Ammon's horn (tissue), 1 donor: ENCODE measurements at regions not wholly inside any gene's neighbourhood (a gene's known extent, or its start where the extent isn't known, plus 50 kb on each side); places are given as distances from the start of the nearest gene placed in this dataset.
"Not testable (repeated sequence)": the region's sequence is repeated elsewhere in the genome, so short reads cannot be mapped to it uniquely, and the experiment has no call there.

Experiments
- DNase-seq: peaks from one replicate; pipeline ENCODE4 v3.0.0-alpha.2; 2016; ENCODE audit warnings: low spot score

DNA sequence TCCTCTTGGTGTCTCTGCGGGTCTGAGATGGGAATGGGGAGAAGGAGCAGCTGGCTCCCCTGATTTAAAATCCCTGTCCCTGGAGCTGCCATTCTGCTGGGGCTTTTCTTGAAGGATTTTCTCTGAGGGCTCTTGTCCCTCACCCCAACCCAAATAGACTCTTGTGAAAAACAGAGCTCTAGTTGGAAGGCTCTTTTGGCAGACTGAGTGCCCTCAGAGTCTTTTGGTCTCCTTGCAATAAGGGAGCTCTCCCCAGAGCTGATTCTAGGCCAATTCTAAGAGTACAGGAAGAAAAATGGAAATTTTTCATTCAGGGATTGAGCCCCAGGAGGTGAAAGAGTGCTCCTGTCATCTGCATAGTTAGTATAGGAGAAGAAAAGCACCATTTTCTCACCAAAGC is 238.3 kb downstream of the COG6 start:
- no peak for DNase-seq

DNA sequence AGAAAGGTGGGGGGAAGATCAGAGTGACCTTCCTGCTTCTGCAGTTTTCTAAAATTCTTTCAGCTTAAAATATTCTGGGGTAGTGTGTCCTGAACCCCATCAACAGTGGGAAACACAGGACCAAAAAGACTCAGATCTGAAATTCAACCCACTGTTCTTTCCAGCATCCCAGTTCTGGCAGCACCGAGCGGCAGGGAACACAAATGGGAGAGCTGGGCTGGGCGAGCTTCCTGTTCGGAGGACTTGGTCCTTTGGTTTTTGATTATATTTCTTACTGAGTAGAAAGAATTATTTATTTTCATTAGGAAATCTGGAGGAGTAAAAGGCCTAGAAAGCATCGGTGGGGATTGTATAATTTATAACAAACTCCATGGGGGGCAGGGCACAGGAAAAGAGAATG is 239.1 kb downstream of the COG6 start:
- DNase-seq, result no peak

GRCh38 chr13:39895254-39895653 is 239.8 kb downstream of the COG6 start:
- no peak for DNase-seq

DNA sequence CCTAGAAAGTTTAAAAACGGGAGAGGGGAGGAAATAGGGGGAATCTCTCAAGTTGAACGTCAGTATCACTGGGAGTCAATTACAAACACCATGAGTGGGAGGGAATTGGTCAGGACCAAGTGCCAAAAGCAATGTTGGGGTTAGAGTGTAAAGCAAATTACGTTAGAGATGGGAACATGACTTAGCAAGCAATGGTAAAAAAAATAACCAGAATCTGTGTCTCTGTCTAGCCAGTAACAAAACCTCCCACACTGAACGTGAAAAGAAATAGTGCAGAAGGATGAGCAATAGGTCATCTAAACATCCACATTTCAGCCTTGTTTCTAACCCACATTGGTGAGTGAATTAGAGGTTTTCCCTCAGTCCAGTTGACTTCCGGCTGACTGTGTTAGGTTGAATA is 242.2 kb downstream of the COG6 start:
- no peak for DNase-seq

DNA sequence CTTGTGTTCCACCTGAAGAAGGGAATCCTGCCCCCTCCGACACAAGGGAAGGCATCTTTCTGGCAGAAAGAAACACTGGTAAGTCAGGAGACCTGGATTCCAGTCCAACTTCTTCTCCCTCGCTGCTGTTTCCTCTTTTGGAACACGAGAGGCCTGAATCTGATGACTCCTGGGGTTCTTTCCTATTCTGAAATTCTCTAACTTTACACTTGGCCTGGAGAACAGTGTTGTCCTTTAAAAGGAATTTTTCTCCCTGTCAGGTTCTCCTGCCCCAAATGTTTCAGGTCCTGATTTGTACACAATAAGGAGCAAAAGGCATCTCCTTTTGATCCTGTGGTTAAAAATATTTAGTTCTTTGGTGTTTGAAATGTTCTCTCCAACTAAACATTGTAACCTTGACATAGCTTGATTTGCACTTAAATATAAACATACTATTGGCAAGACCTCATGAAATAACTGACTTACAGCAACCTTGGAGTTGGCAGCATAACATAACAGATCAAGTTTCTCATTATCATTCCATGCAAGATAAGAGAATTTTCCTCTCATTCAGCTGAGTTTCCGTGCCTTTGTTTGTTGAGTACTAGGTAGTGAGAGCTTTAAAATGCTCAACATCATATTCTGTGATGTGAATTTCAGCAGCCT is 244.8 kb downstream of the COG6 start:
- DNase-seq, result no peak

GRCh38 chr13:39904959-39905358 is 249.5 kb downstream of the COG6 start:
- no peak for DNase-seq

GRCh38 chr13:39909634-39910033 is 254.2 kb downstream of the COG6 start:
- no peak for DNase-seq

DNA sequence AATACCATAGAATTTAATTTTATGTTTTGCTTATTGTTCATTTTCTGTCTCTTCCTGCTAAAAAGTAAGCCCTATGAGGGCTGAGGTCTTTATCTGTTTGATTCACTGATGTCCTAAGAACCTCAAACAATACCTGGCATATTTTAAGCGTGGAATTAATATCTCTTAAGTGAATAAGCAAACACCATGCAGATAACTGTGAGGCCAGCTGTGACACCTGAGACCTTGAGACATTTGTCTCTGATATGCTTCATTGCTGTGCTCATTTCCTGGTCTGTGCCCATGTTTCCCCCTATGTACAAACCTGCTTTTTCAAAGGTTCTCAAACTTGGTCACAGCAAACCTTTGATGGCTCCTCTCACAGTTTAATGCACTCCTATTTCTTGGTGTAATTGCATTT is 254.6 kb downstream of the COG6 start:
- DNase-seq, result no peak

DNA sequence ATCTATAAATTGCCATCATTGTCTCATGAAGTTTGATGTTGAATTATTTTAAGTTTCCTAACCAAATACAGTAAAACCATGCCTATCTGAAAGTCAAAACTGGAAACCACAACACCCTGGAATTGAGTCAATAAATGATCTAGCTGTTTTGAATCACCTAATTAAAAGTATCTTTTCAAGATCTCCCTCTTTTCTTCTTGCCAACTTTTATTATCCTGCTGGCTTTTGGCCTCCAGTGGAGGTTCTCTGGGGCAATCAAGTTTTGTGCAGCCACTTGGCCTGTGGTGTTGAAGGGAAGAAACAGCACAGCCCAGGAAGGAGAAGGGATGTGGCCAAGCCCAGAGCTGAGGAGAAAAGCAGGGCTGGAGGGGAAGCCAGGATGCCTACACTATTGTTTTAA is 255.4 kb downstream of the COG6 start:
- DNase-seq, result no peak

GRCh38 chr13:39913339-39913738 is 257.9 kb downstream of the COG6 start:
- no peak for DNase-seq

DNA sequence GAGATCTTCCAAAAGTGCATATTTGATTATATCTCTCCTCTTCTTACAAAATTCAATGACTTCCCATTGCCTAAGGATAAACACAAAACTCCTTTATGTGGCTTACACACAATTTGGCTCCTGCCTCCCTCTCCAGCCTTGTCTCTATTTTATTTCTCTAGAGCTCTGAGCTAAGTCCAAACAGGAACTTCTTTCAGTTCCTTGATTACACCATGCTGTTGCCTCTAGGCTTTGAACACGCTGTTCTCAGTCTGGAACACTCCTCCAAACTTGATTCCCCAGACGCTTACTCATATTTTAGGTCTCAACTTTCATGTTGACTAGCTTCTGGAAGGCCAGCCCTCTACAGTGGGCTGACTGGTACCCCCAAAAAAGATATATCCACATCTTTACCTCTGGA is 258.5 kb downstream of the COG6 start:
- DNase-seq, result no peak

DNA sequence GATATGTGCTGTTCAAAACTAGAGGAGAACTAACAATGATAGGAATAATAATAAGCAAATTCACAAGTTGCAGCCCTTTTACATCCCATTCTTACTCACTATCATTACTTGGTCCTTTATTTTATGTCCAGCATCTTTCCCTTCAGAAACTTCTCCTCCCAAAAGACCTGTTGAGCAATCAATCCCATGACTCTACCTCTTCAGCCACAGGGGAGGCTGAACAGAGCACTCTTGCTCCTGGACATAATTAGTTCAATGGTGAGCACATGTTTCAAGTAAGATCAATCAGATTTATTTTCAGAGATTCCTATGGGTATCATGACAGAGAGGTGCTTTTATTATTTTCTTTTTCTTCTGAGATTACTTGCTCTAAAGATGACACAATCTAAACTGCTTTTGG is 260.0 kb downstream of the COG6 start:
- no peak for DNase-seq

- DNase-seq, result no peak
Observed at GRCh38 chr13:39916330-39916729, 260.9 kb downstream of the COG6 start.

GRCh38 chr13:39918620-39919236 is 263.3 kb downstream of the COG6 start:
- no peak for DNase-seq

DNA sequence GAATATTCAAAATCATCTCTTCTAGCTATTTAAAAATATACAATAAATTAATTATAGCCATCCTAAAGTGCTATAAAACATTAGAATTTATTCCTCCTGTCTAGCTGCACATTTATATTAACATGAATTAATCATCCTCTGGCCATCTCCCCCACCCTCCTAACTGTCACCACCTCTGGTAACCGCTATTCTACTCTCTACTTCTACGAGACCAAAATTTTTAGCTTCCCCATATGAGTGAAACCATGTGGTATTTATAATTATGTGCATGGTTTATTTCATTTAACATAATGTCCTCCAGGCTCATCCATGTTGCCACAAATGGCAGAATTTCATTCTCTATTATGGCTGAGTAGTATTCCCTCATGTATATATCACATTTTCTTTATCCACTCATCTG is 265.2 kb downstream of the COG6 start:
- no peak for DNase-seq

DNA sequence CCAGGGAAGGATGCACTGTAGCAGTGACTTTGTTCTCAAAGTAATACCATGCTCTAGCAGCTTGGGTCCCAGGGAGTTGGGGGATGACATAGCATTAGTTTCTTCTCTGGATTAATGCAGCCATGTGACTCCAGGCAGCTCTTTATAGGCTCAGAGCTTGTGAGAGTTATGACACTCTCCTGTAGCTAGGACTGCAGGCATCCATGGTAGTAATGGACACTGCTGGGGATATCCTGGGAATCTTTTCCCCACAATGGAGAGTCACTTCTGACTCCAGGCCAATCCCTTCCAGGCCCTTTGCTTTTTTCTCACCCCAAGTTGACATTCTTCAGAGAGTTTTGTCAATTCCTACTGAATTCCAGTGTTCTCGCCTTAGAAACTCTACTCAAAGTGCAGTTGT is 270.9 kb downstream of the COG6 start:
- DNase-seq, result no peak

DNA sequence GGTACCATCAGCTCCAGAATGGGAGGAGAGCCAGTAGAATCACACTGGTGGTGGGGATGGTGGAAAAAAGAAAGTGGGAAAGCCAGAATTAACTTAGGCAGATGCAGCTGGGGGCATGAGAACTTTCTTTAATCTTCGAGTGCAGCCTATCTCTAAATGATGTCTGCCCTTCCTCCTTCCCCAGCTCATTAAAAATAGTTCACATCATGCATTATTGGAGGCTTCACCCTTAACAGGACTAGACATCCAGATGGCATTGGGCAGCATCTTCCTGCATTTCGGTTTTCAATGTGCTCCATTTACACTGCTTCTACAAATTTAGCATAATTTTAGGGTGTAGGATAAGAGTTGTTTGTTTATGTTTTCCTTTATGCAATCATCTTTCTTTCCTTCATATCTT is 272.8 kb downstream of the COG6 start:
- DNase-seq, result no peak

DNA sequence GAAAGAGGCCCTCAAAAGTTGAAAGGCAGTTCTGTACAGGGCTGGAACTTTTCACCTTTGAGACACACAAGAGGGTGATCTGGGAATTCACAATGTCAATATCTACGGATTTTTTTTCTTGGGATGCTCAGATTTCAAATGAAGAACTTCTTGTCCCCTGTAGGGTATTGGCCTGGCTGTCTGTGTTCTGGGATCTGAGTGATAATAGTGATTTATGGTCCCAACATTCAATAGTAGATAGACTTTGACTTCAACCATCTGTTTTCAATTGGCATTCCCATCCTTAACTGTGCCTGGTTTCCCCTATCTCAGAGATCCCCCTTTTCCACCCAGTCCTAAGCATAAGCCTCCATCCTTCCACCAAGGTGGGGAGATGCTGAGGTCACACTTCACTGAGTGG is 274.1 kb downstream of the COG6 start:
- no peak for DNase-seq

- DNase-seq, result no peak
Observed at GRCh38 chr13:39930060-39930459, 274.6 kb downstream of the COG6 start.

DNA sequence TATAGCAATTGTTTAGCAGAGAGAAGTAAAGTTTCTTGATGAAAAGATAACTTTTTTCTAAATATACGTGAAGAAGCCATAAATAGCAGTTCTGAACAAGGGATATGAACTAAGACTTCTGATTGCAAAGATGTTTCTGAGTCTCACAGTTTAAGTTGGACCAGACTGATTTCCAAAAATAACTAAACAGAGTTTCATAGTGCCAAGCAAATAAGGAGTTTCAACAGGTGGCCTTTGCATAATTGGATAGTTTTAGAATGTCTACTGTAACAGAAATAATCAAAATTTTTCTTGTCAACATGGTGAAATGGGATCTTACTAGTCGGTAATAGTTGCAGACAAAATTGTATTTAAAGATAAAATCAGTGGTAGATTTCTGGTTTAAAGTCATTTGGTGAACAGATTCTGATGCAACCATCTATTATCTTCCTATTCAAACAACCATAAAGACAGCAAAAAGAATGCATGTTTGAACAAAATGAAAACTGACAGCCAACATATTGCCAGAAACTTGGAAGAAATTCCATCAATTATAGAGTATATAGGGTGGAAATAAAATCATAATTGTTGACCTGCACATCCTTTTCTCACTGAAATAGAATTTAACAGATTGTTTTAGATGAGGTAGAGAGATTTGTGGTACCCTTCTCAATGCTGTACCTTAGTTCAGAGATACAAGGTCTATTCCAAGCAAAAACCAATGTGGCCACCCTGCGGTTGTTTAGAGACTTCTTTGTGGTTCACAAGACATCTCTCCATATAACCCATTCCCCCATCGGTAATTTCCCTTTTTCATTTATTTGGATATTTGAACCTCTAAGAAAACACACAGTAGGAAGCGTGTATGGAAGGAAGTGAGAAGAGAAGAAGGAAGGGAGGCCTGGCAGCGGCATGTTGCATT is 275.3 kb downstream of the COG6 start:
- no peak for DNase-seq

GRCh38 chr13:39931505-39931904 is 276.0 kb downstream of the COG6 start:
- no peak for DNase-seq

- DNase-seq, result not testable (repeated sequence)
Observed at GRCh38 chr13:39932514-39932913, 277.1 kb downstream of the COG6 start.

DNA sequence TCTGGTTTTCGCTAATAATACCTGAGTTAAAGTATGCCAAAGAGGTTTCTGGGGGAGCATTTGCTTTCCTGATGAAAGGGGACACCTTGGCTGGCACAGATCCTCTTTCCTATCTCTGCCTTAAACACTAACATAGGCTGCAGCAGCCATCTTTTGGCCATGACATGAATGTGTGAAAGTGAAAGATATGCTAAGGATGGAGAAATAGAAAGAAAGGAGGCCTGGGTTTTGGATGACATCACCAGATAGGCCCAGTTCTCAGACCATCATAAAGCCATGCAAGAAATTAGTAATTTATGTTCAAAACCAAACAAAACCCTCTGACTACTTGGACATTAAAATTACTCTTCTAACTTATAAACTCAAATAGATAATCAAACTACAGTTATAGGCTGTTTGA is 279.7 kb downstream of the COG6 start:
- no peak for DNase-seq
